HepG2 (cell line): ENCODE measurements at regions not wholly inside any gene's neighbourhood (a gene's known extent, or its start where the extent isn't known, plus 50 kb on each side); places are given as distances from the start of the nearest gene placed in this dataset.
"Not testable (repeated sequence)": the region's sequence is repeated elsewhere in the genome, so short reads cannot be mapped to it uniquely, and the experiment has no call there.

Source experiments
- ATAC-seq: fragments of 200-7000 bp; cut with Tn5 transposase; 3 replicates; pipeline ENCODE4 v1.9.1; 2020; ENCODE audit warnings: mild to moderate bottlenecking, moderate library complexity
- BruUV-seq: library from RNA; stranded (reverse); fragments of 400-500 nt; replicated peaks from 2 replicates; lab custom pipeline; 2021; lab: Mats Ljungman, UMichigan
- CTCF ChIA-PET: fragments of 300-600 bp; formaldehyde crosslinking; extraction: SDS; loops from one replicate; lab custom pipeline; 2021; ENCODE audit warnings: low total read pairs, inconsistent platforms, low intra/inter-chr PET ratio; lab: Yijun Ruan, JAX
- POLR2A ChIA-PET: fragments of 350-600 bp; sonication (Branson Sonifier 250); formaldehyde crosslinking; loops from one replicate; lab custom pipeline; 2020; ENCODE audit warnings: antibody characterized with exemption, inconsistent platforms; lab: Yijun Ruan, JAX
- DNase-seq: peaks from one replicate; pipeline ENCODE4 v3.0.0-alpha.2; 2015; ENCODE audit warnings: low spot score
- FAIRE-seq: peaks from 3 replicates; lab custom pipeline; 2011; peaks lifted over from hg19 to GRCh38; lab: Jason Lieb, UNC
- H2AFZ ChIP-seq: one replicate; pipeline ENCODE4 v1.6.1; 2011; ENCODE audit warnings: low read length, inconsistent platforms
- H3K27ac ChIP-seq: fragments of 300-600 bp; 3 replicates; pipeline ENCODE4 v1.8.0; 2011; ENCODE audit warnings: mixed run types, mild to moderate bottlenecking, mixed read lengths, low read length, inconsistent platforms; ENCODE audit not compliant: insufficient read depth; ENCODE audit errors: extremely low read length
- H3K27me3 ChIP-seq, 2 experiments: fragments of 200-600 bp in 1 of 2; 2 replicates in 1 of 2; 3 replicates in 1 of 2; pipeline versions ENCODE4 v1.6.0 to v1.8.0; 2011; ENCODE audit warnings: low read length in 2 of 2, mild to moderate bottlenecking in 2 of 2, moderate library complexity in 2 of 2, inconsistent platforms in 1 of 2; ENCODE audit not compliant: insufficient read depth in 2 of 2, control insufficient read depth in 1 of 2
- H3K36me3 ChIP-seq, 2 experiments: fragments of 200-600 bp in 1 of 2; replicated peaks in 1 of 2; 2 replicates in 1 of 2; 3 replicates in 1 of 2; pipeline versions ENCODE4 v1.5.1 to v1.8.0; 2011; ENCODE audit warnings: low read length in 2 of 2, inconsistent platforms in 1 of 2; ENCODE audit not compliant: insufficient read depth in 2 of 2, control insufficient read depth in 1 of 2
- H3K4me1 ChIP-seq: 2 replicates; pipeline ENCODE4 v1.5.1; 2012; ENCODE audit warnings: low read length, inconsistent platforms; ENCODE audit not compliant: insufficient read depth
- H3K4me2 ChIP-seq: 2 replicates; pipeline ENCODE4 v1.6.0; 2011; ENCODE audit warnings: low read depth, low read length, inconsistent platforms
- H3K4me3 ChIP-seq, 3 experiments: fragments of 200-600 bp in 1 of 3; sonication (generic), shearing (Covaris generic) in 1 of 3; replicated peaks in 1 of 3; 2 replicates each; pipeline ENCODE4 v1.5.1; 2011 to 2016; ENCODE audit warnings: low read length in 3 of 3, inconsistent platforms in 2 of 3, low read depth in 2 of 3, mild to moderate bottlenecking in 2 of 3, control low read depth in 1 of 3, mixed read lengths in 1 of 3; ENCODE audit not compliant: insufficient read depth in 1 of 3
- H3K79me2 ChIP-seq: one replicate; pipeline ENCODE4 v1.6.1; 2011; ENCODE audit warnings: low read length, inconsistent platforms; ENCODE audit not compliant: insufficient read depth
- H3K9ac ChIP-seq: 2 replicates; pipeline ENCODE4 v1.6.0; 2011; ENCODE audit warnings: mild to moderate bottlenecking, low read depth, low read length, inconsistent platforms; ENCODE audit not compliant: insufficient read depth
- H3K9me3 ChIP-seq: 2 replicates; pipeline ENCODE4 v1.5.1; 2012; ENCODE audit warnings: mild to moderate bottlenecking, low read length
- H4K20me1 ChIP-seq: 2 replicates; pipeline ENCODE4 v1.6.0; 2011; ENCODE audit warnings: inconsistent platforms, mild to moderate bottlenecking, low read length, moderate library complexity; ENCODE audit not compliant: insufficient read depth
- MAFF ChIP-seq: IDR thresholded peaks from 2 replicates; pipeline ENCODE4 v1.6.1; 2011; ENCODE audit warnings: low read depth, low read length, improper control_type of control experiment
- MAFK ChIP-seq, 2 experiments: IDR thresholded peaks in 1 of 2; conservative IDR thresholded peaks in 1 of 2; 2 replicates each; pipeline ENCODE4 v1.6.1; 2011; ENCODE audit warnings: improper control_type of control experiment in 2 of 2, low read length in 2 of 2
- WGBS: methylation state at CpG from one replicate; pipeline ENCODE4 v1.1.6; 2017; ENCODE audit warnings: low lambda C conversion rate; 5-methylcytosine and 5-hydroxymethylcytosine counted together
- in situ Hi-C: cut with HindIII; loops from 2 replicates; pipeline ENCODE4 v1.10.0; 2017; ENCODE audit warnings: low pct_unique_long_range_greater_than_20kb; ENCODE audit not compliant: extremely low pct_ligation_motif_present
- intact Hi-C: fragments of 100-400 bp; cut with micrococcal nuclease; formaldehyde crosslinking; loops from one replicate; pipeline ENCODE4 v1.10.0; 2022; ENCODE audit not compliant: unreplicated experiment

GRCh38 chr5:34223158-34223557 is 180.1 kb upstream of the C1QTNF3 start:
- POLR2A ChIA-PET, H4K20me1 ChIP-seq, DNase-seq, H3K4me2 ChIP-seq, CTCF ChIA-PET, H3K79me2 ChIP-seq, BruUV-seq, FAIRE-seq, H3K4me1 ChIP-seq, H3K36me3 ChIP-seq, intact Hi-C loops, in situ Hi-C loops, H3K27me3 ChIP-seq, H3K4me3 ChIP-seq, H3K9me3 ChIP-seq, ATAC-seq, H3K27ac ChIP-seq, H2AFZ ChIP-seq, H3K9ac ChIP-seq: not testable (repeated sequence)
- WGBS, result 96% methylated on average over 1 of the region's 3 CpGs

- in situ Hi-C loops, FAIRE-seq, intact Hi-C loops, H3K27ac ChIP-seq, ATAC-seq, H3K4me3 ChIP-seq, H3K36me3 ChIP-seq, H2AFZ ChIP-seq, BruUV-seq, H4K20me1 ChIP-seq, POLR2A ChIA-PET, CTCF ChIA-PET, H3K9ac ChIP-seq, H3K4me1 ChIP-seq, H3K79me2 ChIP-seq, H3K4me2 ChIP-seq, H3K9me3 ChIP-seq, H3K27me3 ChIP-seq, DNase-seq: not testable (repeated sequence)
- 98% methylated on average over 1 of the region's 1 CpG for WGBS
- TF ChIP-seq MAFF, result peak; percentile 50; the same call in 1 of the 2 replicates
- TF ChIP-seq MAFK (conservative IDR thresholded peaks at IDR 0.05 in 1 of 2, IDR thresholded peaks at IDR 0.05 in 1 of 2; ENCODE audit: low read length in 2 of 2), result peak in 1 of 2 experiments; percentile 68; a peak in 2 of 4 replicates
Observed at GRCh38 chr5:34230402-34230801, 187.4 kb upstream of the C1QTNF3 start.
